Testis (tissue), 2 donors: ENCODE measurements at regions not wholly inside any gene's neighbourhood (a gene's known extent, or its start where the extent isn't known, plus 50 kb on each side); places are given as distances from the start of the nearest gene placed in this dataset.

ENCODE experiments used
- CTCF ChIP-seq, 3 experiments: fragments of 450-650 bp in 2 of 3; fragments of 200-600 bp in 1 of 3; sonication (generic) in 1 of 3; IDR thresholded peaks; one replicate each; pipeline ENCODE4 v1.5.1; 2016 to 2019; ENCODE audit warnings: antibody characterized with exemption in 3 of 3, mild to moderate bottlenecking in 2 of 3, moderate library complexity in 1 of 3
- POLR2A ChIP-seq: fragments of 450-650 bp; IDR thresholded peaks from one replicate; pipeline ENCODE4 v1.6.1; 2017; ENCODE audit warnings: antibody characterized with exemption, mild to moderate bottlenecking, moderate library complexity

- TF ChIP-seq CTCF (IDR thresholded peaks at IDR 0.05), result no peak
- no peak for TF ChIP-seq POLR2A
These were observed 49.8 kb upstream of the PFN2 start for GRCh38 chr3:150020527-150020926.
